SK-N-SH treated with all-trans-retinoic acid at 6 μM for 48 hours (cell line): ENCODE measurements at regions not wholly inside any gene's neighbourhood (a gene's known extent, or its start where the extent isn't known, plus 50 kb on each side); places are given as distances from the start of the nearest gene placed in this dataset.

Experiments
- ATAC-seq: fragments of 200-7000 bp; cut with Tn5 transposase; 3 replicates; pipeline ENCODE4 v1.9.1; 2020; ENCODE audit warnings: mild to moderate bottlenecking, moderate library complexity
- CSDC2 ChIP-seq: fragments of 250-450 bp; sonication (Bioruptor Pico); IDR thresholded peaks from 2 replicates; pipeline ENCODE4 v1.5.0; 2020; ENCODE audit warnings: mild to moderate bottlenecking, moderate library complexity
- ISL1 ChIP-seq: fragments of 250-450 bp; sonication (Bioruptor Pico); IDR thresholded peaks from 2 replicates; pipeline ENCODE4 v2.1.2; 2022; ENCODE audit warnings: mild to moderate bottlenecking, moderate library complexity
- PPARA ChIP-seq: fragments of 250-450 bp; sonication (Bioruptor Pico); IDR thresholded peaks from 2 replicates; pipeline ENCODE4 v1.5.0; 2020; ENCODE audit warnings: mild to moderate bottlenecking, borderline replicate concordance
- SNAI2 ChIP-seq: fragments of 250-450 bp; sonication (Bioruptor Pico); IDR thresholded peaks from 2 replicates; pipeline ENCODE4 v1.5.0; 2020; ENCODE audit warnings: mild to moderate bottlenecking, moderate library complexity
- TCF4 ChIP-seq: fragments of 250-450 bp; sonication (Bioruptor Pico); IDR thresholded peaks from 2 replicates; pipeline ENCODE4 v1.8.0; 2021; ENCODE audit warnings: mild to moderate bottlenecking, moderate library complexity, borderline replicate concordance
- TOX ChIP-seq: fragments of 250-450 bp; sonication (Bioruptor Pico); IDR thresholded peaks from 2 replicates; pipeline ENCODE4 v1.8.0; 2021; ENCODE audit warnings: mild to moderate bottlenecking, moderate library complexity, borderline replicate concordance
- ZFP3 ChIP-seq: fragments of 250-450 bp; sonication (Bioruptor Pico); IDR thresholded peaks from 2 replicates; pipeline ENCODE4 v1.5.0; 2020; ENCODE audit warnings: mild to moderate bottlenecking, moderate library complexity
- ZNF565 ChIP-seq: fragments of 450-650 bp; formaldehyde crosslinking; conservative IDR thresholded peaks from 2 replicates; pipeline ENCODE4 v1.5.0; 2020; ENCODE audit warnings: low read depth, mild to moderate bottlenecking, moderate library complexity
- ZNF8 ChIP-seq: fragments of 450-650 bp; formaldehyde crosslinking; IDR thresholded peaks from 2 replicates; pipeline ENCODE4 v1.5.0; 2020; ENCODE audit warnings: mild to moderate bottlenecking, moderate library complexity
- TF ChIP-seq, protein P1 (sequence below): fragments of 250-450 bp; sonication (Bioruptor Pico); IDR thresholded peaks from 2 replicates; pipeline ENCODE4 v1.8.0; 2021; ENCODE audit warnings: low read depth, mild to moderate bottlenecking, moderate library complexity, borderline replicate concordance
- TF ChIP-seq, protein P2 (sequence below): fragments of 250-450 bp; sonication (Bioruptor Pico); IDR thresholded peaks from 2 replicates; pipeline ENCODE4 v1.5.1; 2021; ENCODE audit warnings: mild to moderate bottlenecking, moderate library complexity
- TF ChIP-seq, protein P3 (sequence below): fragments of 250-450 bp; sonication (Bioruptor Pico); IDR thresholded peaks from 2 replicates; pipeline ENCODE4 v1.5.0; 2020; ENCODE audit warnings: mild to moderate bottlenecking, moderate library complexity
- TF ChIP-seq, protein P4 (sequence below): fragments of 250-450 bp; sonication (Bioruptor Pico); IDR thresholded peaks from 2 replicates; pipeline ENCODE4 v1.5.1; 2020; ENCODE audit warnings: low read depth, mild to moderate bottlenecking, moderate library complexity

DNA sequence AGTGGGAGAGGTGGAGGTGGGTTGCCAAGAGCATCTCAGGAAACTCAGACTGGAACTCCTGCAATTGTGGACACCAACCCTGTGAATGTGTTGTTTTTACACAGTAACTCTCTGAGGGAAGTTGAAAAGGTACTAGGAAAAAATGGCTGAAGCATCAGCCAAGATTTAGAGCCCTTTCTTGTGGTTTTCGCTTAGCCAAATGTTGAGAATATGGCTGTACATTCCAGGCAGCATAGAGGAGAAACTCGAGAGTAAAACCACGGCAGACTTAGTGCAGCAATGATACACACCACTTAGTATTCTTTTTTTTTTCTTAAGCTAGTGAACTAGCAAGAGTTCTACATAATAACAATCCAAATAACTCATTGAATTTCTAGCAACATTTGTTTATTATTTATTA lies 309.7 kb upstream of the MTNR1B start:
- ATAC-seq = no peak
- TF ChIP-seq SNAI2 (CRISPR knock-in tag) = no peak
- TF ChIP-seq, protein P1, sequence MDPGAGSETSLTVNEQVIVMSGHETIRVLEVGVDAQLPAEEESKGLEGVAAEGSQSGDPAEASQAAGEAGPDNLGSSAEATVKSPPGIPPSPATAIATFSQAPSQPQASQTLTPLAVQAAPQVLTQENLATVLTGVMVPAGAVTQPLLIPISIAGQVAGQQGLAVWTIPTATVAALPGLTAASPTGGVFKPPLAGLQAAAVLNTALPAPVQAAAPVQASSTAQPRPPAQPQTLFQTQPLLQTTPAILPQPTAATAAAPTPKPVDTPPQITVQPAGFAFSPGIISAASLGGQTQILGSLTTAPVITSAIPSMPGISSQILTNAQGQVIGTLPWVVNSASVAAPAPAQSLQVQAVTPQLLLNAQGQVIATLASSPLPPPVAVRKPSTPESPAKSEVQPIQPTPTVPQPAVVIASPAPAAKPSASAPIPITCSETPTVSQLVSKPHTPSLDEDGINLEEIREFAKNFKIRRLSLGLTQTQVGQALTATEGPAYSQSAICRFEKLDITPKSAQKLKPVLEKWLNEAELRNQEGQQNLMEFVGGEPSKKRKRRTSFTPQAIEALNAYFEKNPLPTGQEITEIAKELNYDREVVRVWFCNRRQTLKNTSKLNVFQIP (CRISPR knock-in tag) = no peak

DNA sequence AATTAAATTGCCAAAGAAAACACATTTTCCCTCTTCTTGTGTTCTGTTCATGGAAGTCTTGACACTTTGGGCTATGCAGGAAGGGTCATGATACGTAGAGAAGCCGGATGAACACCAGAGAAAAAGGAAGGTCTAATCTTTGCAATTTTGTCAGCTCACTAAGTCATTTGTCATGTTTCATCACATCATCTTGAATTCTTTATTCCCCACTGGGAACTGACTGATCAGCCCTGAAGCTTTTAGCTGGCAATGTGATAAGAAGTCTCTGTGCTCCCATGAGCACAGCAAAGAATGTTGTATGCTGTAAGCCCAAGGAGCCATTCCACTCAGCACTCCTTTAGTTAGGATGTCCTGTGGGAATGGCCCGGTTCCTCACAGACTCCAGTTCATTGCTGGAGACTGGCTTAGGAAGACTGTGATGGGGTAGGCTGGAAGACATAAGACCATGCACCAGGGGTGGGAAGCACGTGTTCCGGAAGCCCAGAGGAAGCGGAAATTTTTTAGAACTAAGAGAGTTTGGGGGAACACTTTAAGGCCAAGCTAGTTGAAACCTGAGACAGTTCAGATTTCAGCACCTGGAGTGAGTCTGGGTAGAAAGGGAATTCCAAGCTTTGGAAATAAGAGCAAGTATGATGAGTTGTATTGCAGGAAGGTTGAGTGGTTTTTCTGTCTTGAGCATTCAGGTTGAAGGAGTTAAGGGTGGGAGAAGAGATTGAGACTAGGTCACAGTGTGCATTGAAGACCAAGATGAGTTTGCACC lies 306.7 kb upstream of the MTNR1B start:
- ATAC-seq = no peak

DNA sequence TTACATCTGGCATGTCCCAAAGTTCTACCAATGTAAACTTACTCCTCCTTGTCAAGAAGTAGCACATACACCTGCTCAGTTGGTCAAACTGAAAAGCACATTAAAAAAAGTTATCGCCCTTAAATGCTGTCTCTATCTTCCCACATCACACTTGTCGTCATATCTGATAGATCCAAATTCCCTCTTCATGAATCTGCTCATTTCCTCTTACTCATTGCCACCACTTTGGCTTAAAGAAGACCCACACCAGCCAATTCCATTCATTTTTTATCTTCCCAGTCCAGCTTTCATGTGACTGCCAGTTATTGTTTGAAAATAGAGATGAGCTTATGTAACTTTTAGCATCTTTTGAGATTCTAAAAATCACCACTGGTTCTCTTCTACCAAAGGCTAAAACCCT lies 305.9 kb upstream of the MTNR1B start:
- TF ChIP-seq, protein P2, sequence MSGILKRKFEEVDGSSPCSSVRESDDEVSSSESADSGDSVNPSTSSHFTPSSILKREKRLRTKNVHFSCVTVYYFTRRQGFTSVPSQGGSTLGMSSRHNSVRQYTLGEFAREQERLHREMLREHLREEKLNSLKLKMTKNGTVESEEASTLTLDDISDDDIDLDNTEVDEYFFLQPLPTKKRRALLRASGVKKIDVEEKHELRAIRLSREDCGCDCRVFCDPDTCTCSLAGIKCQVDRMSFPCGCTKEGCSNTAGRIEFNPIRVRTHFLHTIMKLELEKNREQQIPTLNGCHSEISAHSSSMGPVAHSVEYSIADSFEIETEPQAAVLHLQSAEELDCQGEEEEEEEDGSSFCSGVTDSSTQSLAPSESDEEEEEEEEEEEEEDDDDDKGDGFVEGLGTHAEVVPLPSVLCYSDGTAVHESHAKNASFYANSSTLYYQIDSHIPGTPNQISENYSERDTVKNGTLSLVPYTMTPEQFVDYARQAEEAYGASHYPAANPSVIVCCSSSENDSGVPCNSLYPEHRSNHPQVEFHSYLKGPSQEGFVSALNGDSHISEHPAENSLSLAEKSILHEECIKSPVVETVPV (CRISPR knock-in tag) = no peak
- TF ChIP-seq ZNF8 (CRISPR knock-in tag) (no peak), PPARA (CRISPR knock-in tag) (no peak), ZFP3 (CRISPR knock-in tag) (no peak), ISL1 (CRISPR knock-in tag) (no peak)
- TF ChIP-seq, protein P3, sequence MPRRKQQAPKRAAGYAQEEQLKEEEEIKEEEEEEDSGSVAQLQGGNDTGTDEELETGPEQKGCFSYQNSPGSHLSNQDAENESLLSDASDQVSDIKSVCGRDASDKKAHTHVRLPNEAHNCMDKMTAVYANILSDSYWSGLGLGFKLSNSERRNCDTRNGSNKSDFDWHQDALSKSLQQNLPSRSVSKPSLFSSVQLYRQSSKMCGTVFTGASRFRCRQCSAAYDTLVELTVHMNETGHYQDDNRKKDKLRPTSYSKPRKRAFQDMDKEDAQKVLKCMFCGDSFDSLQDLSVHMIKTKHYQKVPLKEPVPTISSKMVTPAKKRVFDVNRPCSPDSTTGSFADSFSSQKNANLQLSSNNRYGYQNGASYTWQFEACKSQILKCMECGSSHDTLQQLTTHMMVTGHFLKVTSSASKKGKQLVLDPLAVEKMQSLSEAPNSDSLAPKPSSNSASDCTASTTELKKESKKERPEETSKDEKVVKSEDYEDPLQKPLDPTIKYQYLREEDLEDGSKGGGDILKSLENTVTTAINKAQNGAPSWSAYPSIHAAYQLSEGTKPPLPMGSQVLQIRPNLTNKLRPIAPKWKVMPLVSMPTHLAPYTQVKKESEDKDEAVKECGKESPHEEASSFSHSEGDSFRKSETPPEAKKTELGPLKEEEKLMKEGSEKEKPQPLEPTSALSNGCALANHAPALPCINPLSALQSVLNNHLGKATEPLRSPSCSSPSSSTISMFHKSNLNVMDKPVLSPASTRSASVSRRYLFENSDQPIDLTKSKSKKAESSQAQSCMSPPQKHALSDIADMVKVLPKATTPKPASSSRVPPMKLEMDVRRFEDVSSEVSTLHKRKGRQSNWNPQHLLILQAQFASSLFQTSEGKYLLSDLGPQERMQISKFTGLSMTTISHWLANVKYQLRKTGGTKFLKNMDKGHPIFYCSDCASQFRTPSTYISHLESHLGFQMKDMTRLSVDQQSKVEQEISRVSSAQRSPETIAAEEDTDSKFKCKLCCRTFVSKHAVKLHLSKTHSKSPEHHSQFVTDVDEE (CRISPR knock-in tag) = no peak
- no peak; the same call in 2 of the 3 replicates for ATAC-seq

More for the DNA sequence above, 306.7 kb upstream of the MTNR1B start:
- no peak for TF ChIP-seq TOX
- TF ChIP-seq, protein P4, sequence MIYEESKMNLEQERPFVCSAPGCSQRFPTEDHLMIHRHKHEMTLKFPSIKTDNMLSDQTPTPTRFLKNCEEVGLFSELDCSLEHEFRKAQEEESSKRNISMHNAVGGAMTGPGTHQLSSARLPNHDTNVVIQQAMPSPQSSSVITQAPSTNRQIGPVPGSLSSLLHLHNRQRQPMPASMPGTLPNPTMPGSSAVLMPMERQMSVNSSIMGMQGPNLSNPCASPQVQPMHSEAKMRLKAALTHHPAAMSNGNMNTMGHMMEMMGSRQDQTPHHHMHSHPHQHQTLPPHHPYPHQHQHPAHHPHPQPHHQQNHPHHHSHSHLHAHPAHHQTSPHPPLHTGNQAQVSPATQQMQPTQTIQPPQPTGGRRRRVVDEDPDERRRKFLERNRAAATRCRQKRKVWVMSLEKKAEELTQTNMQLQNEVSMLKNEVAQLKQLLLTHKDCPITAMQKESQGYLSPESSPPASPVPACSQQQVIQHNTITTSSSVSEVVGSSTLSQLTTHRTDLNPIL = no peak
- TF ChIP-seq TCF4 = no peak
- no peak for TF ChIP-seq ZFP3 (CRISPR knock-in tag)
- TF ChIP-seq, all 23 proteins: peak for 0

DNA sequence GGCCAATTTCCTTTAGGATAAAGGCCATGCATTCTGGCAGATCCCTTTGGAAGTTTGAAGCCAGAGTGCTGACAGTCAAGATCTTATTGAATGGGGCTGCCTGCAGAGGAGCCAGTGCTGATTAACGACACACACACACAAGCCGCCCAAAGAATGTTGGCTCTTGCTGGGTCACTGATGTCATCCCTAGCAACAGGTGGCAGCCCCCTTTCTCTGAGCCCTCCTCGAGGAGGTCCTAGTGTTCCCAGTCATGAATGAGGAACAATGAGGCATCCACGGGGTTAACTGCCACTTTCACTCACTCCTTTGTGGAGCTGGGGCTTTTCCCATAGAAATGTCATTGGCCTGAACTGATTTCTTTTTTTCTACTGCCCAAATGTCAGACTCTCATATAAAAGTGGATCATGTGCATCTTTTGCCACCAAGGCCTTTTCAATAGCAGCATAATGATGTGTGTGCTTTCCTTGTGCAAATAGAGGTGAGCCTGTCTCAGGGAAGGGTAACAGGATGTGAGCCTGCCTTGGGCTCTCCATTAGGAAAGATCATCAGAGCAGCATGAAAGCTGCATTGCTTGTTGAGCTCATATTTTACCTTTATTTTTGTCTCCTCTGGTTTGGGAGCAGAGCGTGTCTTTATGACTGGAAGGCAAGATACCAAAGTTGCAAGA lies 301.8 kb upstream of the MTNR1B start:
- TF ChIP-seq, protein P3 (CRISPR knock-in tag) = no peak
- TF ChIP-seq TCF4 (no peak), CSDC2 (CRISPR knock-in tag) (no peak), ISL1 (CRISPR knock-in tag) (no peak), ZNF565 (CRISPR knock-in tag) (no peak)
- TF ChIP-seq, protein P1 (CRISPR knock-in tag) = no peak
- ATAC-seq = no peak
